Right kidney (tissue), 1 donor: ENCODE measurements at regions not wholly inside any gene's neighbourhood (a gene's known extent, or its start where the extent isn't known, plus 50 kb on each side); places are given as distances from the start of the nearest gene placed in this dataset.

Experiments used
- DNase-seq: peaks from one replicate; pipeline ENCODE4 v3.0.0-alpha.2; 2016

DNA sequence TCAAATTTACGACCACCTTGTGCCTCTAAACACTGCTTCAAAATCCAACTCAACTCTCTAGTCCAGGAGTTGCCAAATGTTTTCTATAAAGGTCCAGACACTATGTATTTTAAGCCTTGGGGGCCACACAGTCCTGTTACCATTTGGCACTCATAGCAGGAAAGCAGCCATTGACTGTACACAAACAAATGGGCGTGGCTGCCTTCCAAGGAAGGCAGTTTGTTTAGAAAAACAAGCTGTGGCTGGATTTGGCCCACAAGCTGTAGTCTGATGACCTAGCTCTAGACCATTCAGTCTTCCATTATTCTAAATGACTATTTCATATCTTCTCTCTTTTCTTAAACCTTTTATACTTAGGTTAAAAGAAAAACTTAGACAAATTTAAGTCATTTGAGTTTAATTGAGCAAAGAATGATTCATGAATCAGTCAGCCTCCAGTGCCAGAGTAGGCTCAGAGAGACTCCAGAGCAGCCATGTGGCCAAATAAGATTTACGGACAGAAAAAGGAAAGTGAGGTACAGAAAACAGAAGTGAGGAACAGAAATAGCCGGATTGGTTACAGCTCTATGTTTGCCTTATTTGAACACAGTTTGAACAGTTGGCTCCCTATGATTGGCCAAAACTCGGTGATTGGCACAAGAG is 825.8 kb upstream of the LCORL start:
- no peak for DNase-seq

DNA sequence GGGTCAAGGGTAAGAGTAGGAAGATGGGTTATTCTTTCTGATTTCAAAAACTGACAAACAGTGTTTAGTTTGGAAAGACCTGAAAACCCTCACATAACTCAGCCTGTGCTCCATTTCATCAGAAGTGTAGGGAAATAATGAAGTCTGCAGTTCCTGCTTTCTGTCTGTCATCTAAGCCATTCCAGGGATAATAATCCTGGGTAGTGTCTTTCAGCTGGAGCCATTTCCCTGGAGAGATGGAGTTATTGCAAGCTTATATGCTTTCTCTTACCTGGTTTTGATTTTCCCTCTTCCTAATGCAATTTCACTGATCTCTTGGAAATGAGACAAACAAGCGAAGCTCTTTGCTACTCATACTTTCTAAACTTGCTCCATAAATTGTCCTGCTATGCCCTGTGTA is 824.8 kb upstream of the LCORL start:
- DNase-seq: no peak

DNA sequence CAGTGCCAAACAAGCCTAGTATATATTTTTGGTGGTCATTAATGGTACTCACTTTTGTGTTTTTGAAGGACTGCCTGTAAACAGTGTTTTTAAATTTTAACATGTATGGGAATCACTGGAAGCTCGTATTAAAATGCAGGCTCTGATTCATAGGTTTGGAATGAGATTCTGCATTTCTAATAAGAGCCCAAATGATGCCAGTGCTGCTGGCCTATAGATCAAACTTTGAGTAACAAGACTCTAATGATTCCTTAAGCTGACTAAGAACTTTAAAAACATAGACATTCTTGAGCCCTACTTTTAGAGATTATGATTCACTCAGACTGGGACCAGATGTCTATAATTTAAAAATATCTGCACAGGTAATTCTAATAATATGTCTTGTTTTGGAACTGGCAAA is 823.2 kb upstream of the LCORL start:
- no peak for DNase-seq

DNA sequence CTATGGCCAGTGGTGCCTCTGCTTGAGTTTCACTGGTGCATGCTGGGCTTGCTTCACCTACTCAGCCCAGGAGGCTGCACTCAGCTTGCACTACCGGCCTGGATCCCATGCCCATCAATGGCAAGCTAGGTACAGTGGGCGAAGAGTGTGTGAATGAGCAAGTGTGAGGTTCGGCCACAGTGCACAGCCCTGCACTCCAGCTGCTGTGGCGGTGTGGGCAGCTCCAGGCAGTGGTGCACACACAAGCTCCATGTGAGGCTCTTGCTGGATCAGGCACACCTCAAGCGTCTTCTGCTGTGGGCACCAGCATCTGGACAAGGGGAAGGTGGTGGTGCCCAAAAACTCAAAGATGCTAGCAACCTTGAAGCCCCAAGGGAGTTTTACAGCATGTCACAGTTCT is 820.9 kb upstream of the LCORL start:
- no peak for DNase-seq

DNA sequence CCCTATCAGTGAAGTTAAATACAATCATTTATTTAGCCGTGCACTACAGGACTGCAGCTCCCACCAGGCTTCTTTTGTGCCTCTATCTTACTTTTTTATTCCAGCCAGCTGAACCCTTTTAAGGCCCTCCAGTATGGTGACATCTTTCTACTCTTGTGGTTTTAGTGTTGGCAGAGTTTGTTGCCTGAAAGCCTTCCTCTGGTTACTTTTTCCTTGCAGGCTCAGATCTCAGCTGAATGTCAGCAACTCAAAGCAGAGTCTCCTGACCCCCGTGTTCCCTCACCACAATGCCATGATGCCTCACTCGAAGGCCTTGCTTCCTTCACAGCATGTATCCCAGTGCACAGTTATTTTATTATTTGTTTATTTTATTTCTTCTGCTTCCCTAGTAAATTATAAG is 818.9 kb upstream of the LCORL start:
- DNase-seq: no peak

DNA sequence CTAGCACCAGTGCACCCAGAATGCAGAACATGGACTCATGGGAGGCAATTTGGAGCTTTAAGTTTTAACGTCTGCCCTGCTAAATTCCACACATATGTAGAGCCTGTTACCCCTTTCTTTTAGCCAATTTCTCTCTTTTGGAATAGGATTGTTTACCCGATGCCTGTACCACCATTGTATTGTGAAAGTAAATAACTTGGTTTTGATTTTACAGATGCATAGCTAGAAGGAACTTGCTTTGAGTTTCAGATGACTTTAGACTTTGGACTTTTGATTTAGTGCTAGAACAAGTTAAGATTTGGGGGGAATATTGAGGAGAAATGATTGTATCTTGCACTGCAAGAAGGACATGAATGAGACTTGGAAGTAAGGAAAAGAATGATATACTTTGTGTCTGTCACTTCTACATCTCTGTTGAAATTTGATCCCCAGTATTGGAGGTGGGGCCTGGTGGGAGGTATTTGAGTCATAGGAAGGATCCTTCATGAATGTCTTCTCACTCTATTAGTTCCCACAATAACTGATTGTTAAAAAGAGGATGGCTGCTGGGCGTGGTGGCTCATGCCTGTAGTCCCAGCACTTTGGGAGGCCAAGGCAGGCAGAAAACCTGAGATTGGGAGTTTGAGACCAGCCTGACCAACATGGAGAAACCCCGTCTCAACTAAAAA is 794.8 kb upstream of the LCORL start:
- no peak for DNase-seq

DNA sequence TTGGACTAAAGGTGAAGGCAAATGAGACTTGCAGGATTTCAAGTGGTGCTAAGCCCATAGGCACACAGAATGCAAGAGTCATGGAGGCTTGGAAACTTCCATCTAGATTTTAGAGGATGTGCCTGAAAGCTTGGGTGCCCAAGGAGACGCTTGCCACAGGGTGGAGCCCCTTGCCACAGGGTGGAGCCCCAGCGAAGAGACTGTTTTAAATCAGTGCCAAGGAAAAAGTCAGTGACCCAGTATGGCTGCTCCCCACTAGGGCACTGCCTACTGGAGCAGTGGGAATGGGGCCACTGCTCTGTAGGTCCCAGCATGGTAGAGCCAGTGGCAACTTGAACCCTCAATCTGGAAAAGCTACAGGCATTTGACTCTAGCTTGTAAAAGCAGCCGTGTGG is 794.2 kb upstream of the LCORL start:
- DNase-seq: no peak

DNA sequence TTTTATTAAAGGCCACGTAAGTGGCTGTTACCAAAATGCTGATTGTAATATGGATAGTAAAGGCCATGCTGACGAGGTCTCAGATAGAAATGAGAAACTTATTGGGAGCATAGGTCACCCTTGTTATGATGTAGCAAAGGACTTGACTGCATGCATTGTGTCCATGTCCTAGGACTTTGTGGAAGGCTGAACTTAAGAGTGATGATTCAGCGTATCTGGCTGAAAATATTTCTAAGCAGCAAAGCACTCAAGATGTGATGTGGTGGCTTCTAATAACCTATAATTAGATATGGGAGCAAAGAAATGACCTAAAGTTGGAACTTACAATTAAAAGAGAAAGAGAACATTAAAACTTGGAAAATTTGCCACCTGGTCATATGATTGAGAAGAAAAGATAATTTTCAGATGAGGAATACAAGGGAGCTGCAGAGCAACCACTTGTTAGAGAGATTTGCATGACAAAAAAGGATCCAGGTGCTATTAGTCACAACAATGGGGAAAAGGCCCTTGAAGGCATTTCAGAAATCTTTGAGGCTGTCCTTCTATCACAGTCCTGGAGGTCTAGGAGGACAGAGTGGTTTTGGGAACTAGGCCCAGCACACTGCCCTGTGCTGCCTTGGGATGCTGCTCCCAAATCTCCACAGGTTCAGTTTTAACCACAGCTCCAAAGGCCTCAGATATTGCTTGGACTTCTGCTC is 793.7 kb upstream of the LCORL start:
- DNase-seq: no peak

DNA sequence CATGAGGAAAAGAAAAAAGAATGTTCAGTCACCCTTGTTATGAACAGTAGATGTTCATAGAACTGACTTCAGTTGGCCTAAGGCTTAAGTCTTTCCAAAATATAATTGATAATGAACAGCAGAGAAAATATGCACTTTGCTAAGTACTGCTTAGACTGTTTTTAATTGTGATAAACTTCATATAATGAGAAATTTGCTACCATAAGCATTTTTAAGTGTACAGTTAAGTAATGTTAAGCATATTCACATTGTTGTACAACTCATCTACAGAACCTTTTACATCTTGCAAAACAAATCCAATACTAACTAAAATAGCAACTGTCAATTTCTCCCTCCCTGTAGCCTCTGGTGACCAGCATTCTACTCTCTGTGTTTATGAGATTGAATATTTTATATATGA is 792.2 kb upstream of the LCORL start:
- DNase-seq: no peak

DNA sequence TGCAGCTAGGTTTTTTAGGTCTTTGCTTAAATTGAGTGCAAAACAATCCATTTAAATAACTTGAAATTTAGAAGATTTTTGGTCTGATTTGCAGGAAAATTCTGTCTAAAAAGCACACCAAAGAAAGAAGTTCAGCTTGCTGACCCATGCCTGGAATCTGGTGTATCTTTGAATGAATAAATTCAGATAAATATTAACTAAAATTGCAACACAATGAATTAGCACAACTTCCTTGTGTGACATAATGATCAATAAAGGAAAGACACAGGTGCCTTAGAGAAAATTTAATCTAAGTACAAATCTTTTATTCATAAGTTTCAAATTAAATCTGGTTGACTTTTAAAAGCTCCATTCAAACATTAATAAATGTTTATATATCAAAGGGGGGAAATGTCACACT is 791.5 kb upstream of the LCORL start:
- DNase-seq: no peak

DNA sequence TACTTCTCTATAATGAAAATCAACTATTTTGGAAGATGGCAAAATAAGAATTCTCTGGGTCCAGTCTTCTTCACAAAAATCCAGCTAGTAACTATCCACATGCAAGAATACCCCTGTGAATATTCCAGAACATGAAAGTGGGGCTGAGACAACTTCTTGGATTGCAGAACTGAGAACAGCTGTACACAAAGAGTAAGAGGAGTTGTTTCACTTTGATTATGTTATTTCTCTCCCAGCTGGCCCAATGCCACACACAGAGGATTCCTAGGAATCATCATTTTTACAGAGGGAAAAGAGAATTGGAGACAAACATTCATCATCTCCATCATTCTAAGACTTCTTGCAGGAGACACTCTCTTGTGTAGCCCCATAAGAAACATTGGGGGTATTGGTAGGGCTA is 782.2 kb upstream of the LCORL start:
- DNase-seq: no peak

DNA sequence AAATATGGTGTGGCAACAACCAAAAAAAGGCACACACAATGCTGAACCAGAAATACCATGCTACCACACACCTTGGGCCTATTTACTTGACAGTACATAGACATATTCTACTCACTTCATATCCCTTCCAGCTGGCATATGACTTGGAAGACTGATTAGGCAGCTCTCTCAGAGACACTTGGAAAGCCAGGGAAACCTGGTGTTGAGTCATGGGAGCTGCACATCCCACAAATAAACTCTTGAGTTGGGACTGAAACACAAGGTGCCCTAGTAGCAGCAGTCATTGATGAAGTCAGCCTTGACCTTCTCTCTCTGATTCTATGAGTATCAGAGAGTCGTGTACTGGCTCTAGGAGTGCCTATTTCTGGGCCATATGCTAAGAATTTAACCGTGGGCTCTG is 776.6 kb upstream of the LCORL start:
- DNase-seq: no peak

DNA sequence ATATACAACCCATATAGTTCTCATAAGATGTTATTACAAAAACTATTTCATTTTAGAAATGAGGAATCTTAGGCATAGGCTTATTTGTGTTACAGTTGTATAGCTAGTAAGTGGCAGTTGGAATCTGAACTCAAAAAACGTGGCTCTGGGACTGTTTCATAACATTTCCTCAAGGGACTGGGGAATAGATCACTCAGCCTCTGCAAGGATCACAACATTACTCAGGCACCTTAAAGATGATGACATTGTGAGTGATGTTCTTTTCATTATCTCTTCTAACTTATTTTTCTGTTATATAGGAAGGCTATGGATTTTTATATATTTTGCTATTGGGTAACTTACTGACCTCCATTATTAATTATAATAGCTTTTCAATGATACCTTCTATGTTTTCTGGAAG is 774.2 kb upstream of the LCORL start:
- DNase-seq: no peak

DNA sequence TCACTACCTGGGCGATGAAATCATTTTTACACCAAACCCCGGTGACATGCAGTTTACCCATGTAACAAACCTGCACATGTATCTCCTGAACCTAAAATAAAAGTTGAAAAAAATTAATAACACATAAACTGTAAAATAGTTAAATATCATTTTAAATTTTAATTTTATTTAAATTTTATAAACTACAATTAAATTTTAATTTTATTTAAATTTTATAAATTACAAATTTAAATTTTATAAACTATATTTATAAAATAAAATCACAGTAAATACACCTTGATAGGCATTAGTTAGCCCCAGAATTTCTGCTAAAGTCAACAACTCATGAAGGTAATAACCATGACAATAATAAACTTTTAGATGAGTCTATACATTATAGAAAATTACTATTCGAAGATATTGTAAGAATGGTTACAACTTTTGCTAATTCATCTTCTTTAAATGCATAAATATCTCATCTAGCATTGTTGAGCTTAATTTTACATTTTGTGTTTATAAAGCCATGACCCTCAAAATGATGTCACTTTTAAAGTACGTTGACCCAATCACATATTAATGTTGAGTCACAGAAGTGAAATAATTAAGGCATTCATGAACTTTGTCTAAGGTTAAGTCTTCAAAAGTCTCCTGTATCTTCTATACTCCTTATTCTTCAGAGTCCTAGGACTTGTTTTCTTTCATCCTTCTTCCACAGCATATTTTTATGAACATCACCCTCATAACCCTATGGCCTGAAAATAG is 755.8 kb upstream of the LCORL start:
- DNase-seq: no peak

DNA sequence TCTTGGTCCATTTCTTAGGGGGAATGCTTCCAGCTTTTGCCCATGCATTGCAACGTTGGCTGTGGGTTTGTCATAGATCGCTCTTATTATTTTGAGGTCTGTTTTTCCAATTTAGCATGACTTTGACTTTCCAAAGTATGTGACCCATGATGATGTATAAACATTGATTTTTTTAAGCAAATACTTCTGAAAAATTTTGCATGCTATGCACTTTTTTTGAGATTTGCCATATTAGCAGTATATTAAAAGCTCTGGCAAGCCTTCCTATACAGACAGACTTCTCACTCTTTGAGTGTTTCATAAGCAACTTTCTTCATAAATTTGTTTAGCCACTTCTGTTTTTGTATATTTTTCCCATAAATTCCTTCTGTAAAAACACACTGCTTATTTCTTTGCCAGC is 746.4 kb upstream of the LCORL start:
- no peak for DNase-seq

DNA sequence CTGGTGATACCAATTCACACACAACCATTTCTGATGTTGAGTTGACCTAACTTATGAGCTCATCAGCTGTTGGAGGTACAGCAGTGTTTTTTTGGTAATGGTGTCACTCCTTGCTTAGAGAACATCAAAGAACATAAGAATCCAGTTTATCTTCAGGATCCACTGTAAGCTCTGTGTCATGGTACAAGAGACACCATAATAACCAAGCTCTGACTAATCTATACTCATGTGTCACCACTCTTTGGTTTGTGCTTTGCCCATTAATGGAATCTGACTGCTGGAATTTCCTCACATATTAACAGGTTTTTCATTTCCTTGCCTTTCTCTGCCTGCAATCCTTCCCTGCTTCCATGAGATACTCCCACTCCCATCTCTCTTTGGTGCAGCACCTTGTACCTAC is 735.1 kb upstream of the LCORL start:
- no peak for DNase-seq

DNA sequence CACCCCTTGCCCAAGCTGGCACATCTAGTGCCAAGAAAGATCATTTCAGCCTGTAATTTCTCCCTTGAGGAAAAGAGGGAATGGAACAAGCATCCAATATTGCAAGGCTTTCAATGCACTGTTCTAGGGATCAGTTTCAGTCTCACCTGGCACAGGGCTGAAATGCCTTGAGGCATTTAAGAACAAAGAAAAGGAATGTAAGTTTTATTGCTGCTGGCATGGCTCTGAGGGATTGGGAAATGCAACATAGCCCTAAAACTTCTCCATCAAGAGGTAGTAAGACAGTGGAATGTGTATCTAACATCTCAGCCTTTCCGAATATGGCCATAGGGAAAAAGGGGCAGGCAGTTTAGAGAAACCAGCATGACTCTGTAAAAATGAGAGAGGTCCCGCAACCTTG is 732.6 kb upstream of the LCORL start:
- DNase-seq: no peak

DNA sequence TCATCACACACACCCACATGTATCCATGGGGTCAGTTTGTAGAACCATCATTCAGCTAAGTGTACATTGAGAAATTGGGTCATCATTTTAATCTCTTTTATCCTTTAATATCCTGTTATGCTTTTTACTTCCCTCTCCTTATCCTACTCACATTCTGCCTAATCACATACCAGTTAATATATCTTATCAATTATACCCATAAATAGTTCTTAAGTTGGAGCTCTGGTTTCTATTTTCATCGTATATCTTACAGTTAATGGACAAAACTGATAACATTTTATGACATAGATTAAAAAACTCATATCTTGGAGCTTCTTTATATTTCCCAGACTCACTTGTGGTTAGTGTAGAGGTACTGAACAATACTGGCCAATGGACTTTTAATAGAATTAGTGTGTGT is 729.5 kb upstream of the LCORL start:
- no peak for DNase-seq

DNA sequence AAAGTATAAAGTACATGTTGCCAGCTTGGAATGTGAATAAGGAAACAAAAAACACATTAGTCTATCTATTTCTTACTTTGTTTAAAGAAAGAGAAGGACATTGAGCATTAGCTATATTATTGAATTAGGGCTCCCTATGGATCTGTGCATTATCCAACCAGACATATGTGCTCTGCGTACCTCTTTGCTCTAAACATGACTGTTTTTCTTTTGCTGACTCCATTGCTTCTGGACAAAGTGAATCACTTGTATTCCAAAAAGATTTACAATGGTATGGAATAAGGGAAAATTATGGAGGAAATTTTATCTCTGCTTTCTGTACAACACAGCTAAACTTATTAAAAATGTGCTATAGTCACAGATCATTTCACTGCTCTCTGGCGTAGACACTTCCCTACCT is 727.8 kb upstream of the LCORL start:
- no peak for DNase-seq

DNA sequence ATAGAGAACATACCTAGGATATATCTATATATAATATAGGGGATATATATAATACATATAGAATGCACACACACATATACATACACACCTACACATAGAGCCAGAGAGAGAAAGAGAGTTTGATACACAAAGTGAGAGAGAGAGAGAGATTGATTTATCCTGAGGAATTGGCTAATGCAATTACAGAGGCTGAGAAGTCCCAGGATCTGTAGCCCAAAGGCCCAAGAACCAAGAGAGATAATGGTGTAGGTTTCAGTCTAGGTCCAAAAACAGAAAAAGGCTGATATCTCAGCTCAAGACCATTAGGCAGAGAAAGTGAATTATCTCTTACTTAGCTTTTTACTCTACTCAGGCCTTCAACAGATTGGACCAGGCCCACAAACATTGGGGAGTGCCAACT is 715.0 kb upstream of the LCORL start:
- DNase-seq: no peak

DNA sequence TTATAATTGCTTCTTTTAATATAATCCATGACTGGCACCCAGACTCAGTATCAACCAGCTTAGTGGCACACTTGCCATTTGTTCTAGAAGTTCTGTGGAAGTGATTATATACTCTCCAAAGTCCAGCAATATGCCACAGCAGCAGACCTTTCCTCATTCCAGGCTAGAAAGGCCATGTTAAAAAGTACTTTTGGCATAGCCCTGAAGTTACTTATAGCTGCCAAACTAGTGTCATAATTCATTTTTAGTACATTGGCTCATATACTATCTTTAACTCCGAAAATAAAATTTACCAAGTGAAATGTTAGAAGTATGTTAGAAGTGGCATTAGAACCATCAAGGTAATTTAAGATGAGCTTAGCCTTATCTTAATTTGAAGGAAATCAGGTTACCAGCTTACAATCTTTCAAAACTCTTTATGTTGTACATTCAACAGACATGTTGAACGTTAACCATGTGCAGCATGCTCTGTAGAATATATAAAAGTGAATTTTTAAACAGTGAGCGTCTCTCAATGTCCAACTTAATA is 714.2 kb upstream of the LCORL start:
- no peak for DNase-seq

DNA sequence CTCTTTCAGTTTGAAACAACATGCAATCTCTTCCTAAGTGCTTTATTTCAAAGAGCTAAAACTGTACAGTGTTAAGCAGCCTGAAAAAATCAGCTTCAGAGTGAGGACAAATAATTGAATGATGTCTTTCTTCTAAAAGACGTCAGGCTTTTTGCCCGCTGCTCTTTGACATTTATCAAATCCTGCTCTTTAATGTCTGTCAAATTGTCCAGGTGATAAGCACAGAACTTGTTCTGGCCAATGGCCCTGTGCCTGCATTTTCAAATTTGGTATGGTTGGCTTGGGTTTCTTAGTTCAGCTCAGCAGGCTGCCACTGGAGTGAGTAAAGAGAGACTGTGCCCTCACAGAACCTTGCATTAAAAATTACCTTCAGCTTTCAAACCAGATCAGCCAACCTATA is 712.9 kb upstream of the LCORL start:
- DNase-seq: no peak

DNA sequence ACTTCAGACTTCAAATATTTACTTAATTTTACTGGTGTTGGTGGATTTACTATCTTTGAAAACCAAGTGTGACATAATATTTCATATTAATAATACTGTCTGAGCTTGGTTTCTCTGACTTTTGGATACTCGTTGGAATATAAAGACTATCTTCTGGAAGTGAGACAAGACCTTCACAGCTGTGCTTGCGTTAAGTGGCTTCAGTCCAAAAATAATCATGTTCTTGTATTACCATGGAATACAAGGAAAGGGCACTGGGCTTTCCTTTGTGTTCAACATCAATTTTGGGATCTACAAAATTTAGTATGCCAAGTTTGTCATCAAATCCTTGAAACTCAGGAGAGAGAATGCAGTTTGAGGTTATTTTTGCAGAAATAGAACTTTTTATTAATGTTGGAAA is 712.4 kb upstream of the LCORL start:
- DNase-seq: no peak
